Activated B cell treated with CpG ODN at 0.5 μM for 24 hours (primary cell): ENCODE measurements at regions not wholly inside any gene's neighbourhood (a gene's known extent, or its start where the extent isn't known, plus 50 kb on each side); places are given as distances from the start of the nearest gene placed in this dataset.
"Not testable (repeated sequence)": the region's sequence is repeated elsewhere in the genome, so short reads cannot be mapped to it uniquely, and the experiment has no call there.

ENCODE experiments used
- ATAC-seq: fragments of 200-7000 bp; cut with Tn5 transposase; one replicate; pipeline ENCODE4 v1.10.0; 2021; ENCODE audit warnings: low read depth, mild to moderate bottlenecking, moderate library complexity
- CTCF ChIA-PET: fragments of 350-600 bp; sonication (Branson Sonifier 250); formaldehyde crosslinking; loops from one replicate; lab custom pipeline; 2021; ENCODE audit warnings: antibody characterized with exemption; lab: Charles Lee
- POLR2A ChIA-PET: fragments of 350-600 bp; sonication (Branson Sonifier 250); formaldehyde crosslinking; loops from one replicate; lab custom pipeline; 2021; ENCODE audit warnings: antibody characterized with exemption; lab: Charles Lee
- DNase-seq: peaks from one replicate; pipeline ENCODE4 v3.0.0; 2022
- H3K27ac Mint-ChIP-seq: one replicate; pipeline ENCODE4 v1.8.0; 2020; ENCODE audit warnings: mixed read lengths
- H3K27me3 Mint-ChIP-seq: one replicate; pipeline ENCODE4 v1.8.0; 2021; ENCODE audit warnings: mixed read lengths
- H3K36me3 Mint-ChIP-seq: one replicate; pipeline ENCODE4 v1.8.0; 2021; ENCODE audit warnings: low read depth, mixed read lengths
- H3K4me1 Mint-ChIP-seq: one replicate; pipeline ENCODE4 v1.8.0; 2021; ENCODE audit warnings: mixed read lengths
- H3K4me3 Mint-ChIP-seq: one replicate; pipeline ENCODE4 v1.8.0; 2020; ENCODE audit warnings: mild to moderate bottlenecking, mixed read lengths
- H3K9me3 Mint-ChIP-seq: one replicate; pipeline ENCODE4 v1.8.0; 2020; ENCODE audit warnings: mixed read lengths
- intact Hi-C: fragments of 100-400 bp; cut with micrococcal nuclease; formaldehyde crosslinking; loops from one replicate; pipeline ENCODE4 v1.15.1; 2024

GRCh38 chr16:33712851-33713709 lies 253.7 kb downstream of the TP53TG3F start:
- intact Hi-C loops, H3K9me3 Mint-ChIP-seq, POLR2A ChIA-PET, ATAC-seq, H3K4me3 Mint-ChIP-seq, H3K27ac Mint-ChIP-seq, DNase-seq, H3K4me1 Mint-ChIP-seq, H3K27me3 Mint-ChIP-seq, H3K36me3 Mint-ChIP-seq, CTCF ChIA-PET: not testable (repeated sequence)

GRCh38 chr16:33713710-33714538 lies 254.5 kb downstream of the TP53TG3F start:
- H3K36me3 Mint-ChIP-seq, POLR2A ChIA-PET, H3K4me1 Mint-ChIP-seq, H3K4me3 Mint-ChIP-seq, H3K27ac Mint-ChIP-seq, H3K27me3 Mint-ChIP-seq, intact Hi-C loops, H3K9me3 Mint-ChIP-seq, CTCF ChIA-PET, ATAC-seq, DNase-seq: not testable (repeated sequence)

- H3K36me3 Mint-ChIP-seq, intact Hi-C loops, H3K4me3 Mint-ChIP-seq, ATAC-seq, H3K9me3 Mint-ChIP-seq, H3K4me1 Mint-ChIP-seq, H3K27me3 Mint-ChIP-seq, POLR2A ChIA-PET, H3K27ac Mint-ChIP-seq, CTCF ChIA-PET, DNase-seq: not testable (repeated sequence)
These were observed 271.8 kb downstream of the TP53TG3F start for GRCh38 chr16:33731167-33731566.

- POLR2A ChIA-PET, H3K4me3 Mint-ChIP-seq, DNase-seq, ATAC-seq, H3K27me3 Mint-ChIP-seq, CTCF ChIA-PET, H3K9me3 Mint-ChIP-seq, intact Hi-C loops, H3K4me1 Mint-ChIP-seq, H3K27ac Mint-ChIP-seq, H3K36me3 Mint-ChIP-seq: not testable (repeated sequence)
These were observed 275.2 kb downstream of the TP53TG3F start for GRCh38 chr16:33734650-33735049.

- ATAC-seq, CTCF ChIA-PET, H3K27me3 Mint-ChIP-seq, H3K4me1 Mint-ChIP-seq, H3K27ac Mint-ChIP-seq, POLR2A ChIA-PET, H3K36me3 Mint-ChIP-seq, DNase-seq, H3K4me3 Mint-ChIP-seq, H3K9me3 Mint-ChIP-seq, intact Hi-C loops: not testable (repeated sequence)
These were observed 307.7 kb downstream of the TP53TG3F start for GRCh38 chr16:33766869-33767765.

- CTCF ChIA-PET, H3K4me3 Mint-ChIP-seq, POLR2A ChIA-PET, intact Hi-C loops, DNase-seq, ATAC-seq, H3K4me1 Mint-ChIP-seq, H3K27me3 Mint-ChIP-seq, H3K9me3 Mint-ChIP-seq, H3K36me3 Mint-ChIP-seq, H3K27ac Mint-ChIP-seq: not testable (repeated sequence)
These were observed 309.3 kb downstream of the TP53TG3F start for GRCh38 chr16:33768710-33769109.

GRCh38 chr16:33769180-33769846 lies 309.9 kb downstream of the TP53TG3F start:
- H3K4me3 Mint-ChIP-seq, H3K4me1 Mint-ChIP-seq, H3K27ac Mint-ChIP-seq, CTCF ChIA-PET, H3K9me3 Mint-ChIP-seq, DNase-seq, H3K36me3 Mint-ChIP-seq, intact Hi-C loops, ATAC-seq, H3K27me3 Mint-ChIP-seq, POLR2A ChIA-PET: not testable (repeated sequence)

GRCh38 chr16:33770478-33770877 lies 311.1 kb downstream of the TP53TG3F start:
- H3K4me1 Mint-ChIP-seq, H3K36me3 Mint-ChIP-seq, DNase-seq, ATAC-seq, H3K4me3 Mint-ChIP-seq, POLR2A ChIA-PET, H3K27ac Mint-ChIP-seq, H3K9me3 Mint-ChIP-seq, intact Hi-C loops, H3K27me3 Mint-ChIP-seq, CTCF ChIA-PET: not testable (repeated sequence)

- H3K9me3 Mint-ChIP-seq, H3K27me3 Mint-ChIP-seq, H3K36me3 Mint-ChIP-seq, DNase-seq, CTCF ChIA-PET, intact Hi-C loops, ATAC-seq, POLR2A ChIA-PET, H3K27ac Mint-ChIP-seq, H3K4me3 Mint-ChIP-seq, H3K4me1 Mint-ChIP-seq: not testable (repeated sequence)
These were observed 311.8 kb downstream of the TP53TG3F start for GRCh38 chr16:33771211-33771610.

GRCh38 chr16:33773966-33774365 lies 314.6 kb downstream of the TP53TG3F start:
- H3K27ac Mint-ChIP-seq, ATAC-seq, DNase-seq, CTCF ChIA-PET, H3K4me3 Mint-ChIP-seq, intact Hi-C loops, H3K27me3 Mint-ChIP-seq, H3K4me1 Mint-ChIP-seq, H3K36me3 Mint-ChIP-seq, POLR2A ChIA-PET, H3K9me3 Mint-ChIP-seq: not testable (repeated sequence)

GRCh38 chr16:33774724-33775123 lies 315.3 kb downstream of the TP53TG3F start:
- H3K27ac Mint-ChIP-seq, intact Hi-C loops, DNase-seq, H3K27me3 Mint-ChIP-seq, H3K9me3 Mint-ChIP-seq, H3K36me3 Mint-ChIP-seq, POLR2A ChIA-PET, CTCF ChIA-PET, H3K4me3 Mint-ChIP-seq, ATAC-seq, H3K4me1 Mint-ChIP-seq: not testable (repeated sequence)
